ENCODE measurements at regions not wholly inside any gene's neighbourhood (a gene's known extent, or its start where the extent isn't known, plus 50 kb on each side); places are given as distances from the start of the nearest gene placed in this dataset.
A peak's percentile ranks its signal among the peaks of the same experiment; 100 is the strongest.

- no peaks in the 10 kb centered on the region for H3K36me3 ChIP-seq (replicated peaks in 1 of 2; ENCODE audit: control insufficient read depth in 2 of 2, insufficient read depth in 2 of 2, low read length in 2 of 2)
- H2AK5ac ChIP-seq (ENCODE audit: low read depth, low read length): no peak overlapping the region
- no peak overlapping the region for H2BK120ac ChIP-seq (ENCODE audit: low read depth, low read length)
- H3K4me2 ChIP-seq (ENCODE audit: insufficient read depth, low read length, poor library complexity, severe bottlenecking): no peak overlapping the region
- no peak overlapping the region for H3K9ac ChIP-seq (ENCODE audit: low read depth, low read length, poor library complexity)
- no peak overlapping the region for H4K91ac ChIP-seq (ENCODE audit: low read depth, low read length, poor library complexity)
- no peak overlapping the region for H3K14ac ChIP-seq (ENCODE audit: low read length)
- H3K9me3 ChIP-seq (replicated peaks in 1 of 2; ENCODE audit: control insufficient read depth in 2 of 2, insufficient read depth in 1 of 2, low read depth in 1 of 2, low read length in 2 of 2): peaks cover 2 to 3% of the 10 kb centered on the region in 2 donors
- no peak overlapping the region for H3K18ac ChIP-seq (ENCODE audit: low read length)
- no peak overlapping the region for H2BK12ac ChIP-seq (ENCODE audit: low read length)
- no peak overlapping the region for H2BK5ac ChIP-seq (ENCODE audit: low read length)
- DNase-seq (ENCODE audit: low spot score): no peak
- H2AFZ ChIP-seq (ENCODE audit: low read length): no peak overlapping the region
- no peak overlapping the region for H3K23ac ChIP-seq (ENCODE audit: low read depth, low read length, poor library complexity)
- no CpG with 5 or more reads among the region's 4 CpGs for WGBS, 2 donors (ENCODE audit: extremely low coverage in 2 of 2, insufficient read length in 2 of 2, insufficient replicate concordance in 1 of 2)
- no peak overlapping the region for H2BK15ac ChIP-seq (ENCODE audit: low read length)
- no peak overlapping the region for H3K27ac ChIP-seq (replicated peaks; ENCODE audit: low read length)
- H4K8ac ChIP-seq (ENCODE audit: low read depth, low read length): no peak overlapping the region
- H3K27me3 ChIP-seq (ENCODE audit: control insufficient read depth in 3 of 3, insufficient read depth in 3 of 3, low read depth in 1 of 3, low read length in 3 of 3): no peaks in the 10 kb centered on the region
- no peak overlapping the region for H3K4me3 ChIP-seq (ENCODE audit: low read length in 2 of 2)
- no peaks in the 10 kb centered on the region for H3K79me1 ChIP-seq (ENCODE audit: low read depth, low read length)
- peaks cover 6 to 9% of the 10 kb centered on the region in 2 donors for H3K4me1 ChIP-seq (ENCODE audit: control insufficient read depth in 2 of 2, insufficient read depth in 1 of 2, low read depth in 1 of 2, low read length in 2 of 2)
- H3K4ac ChIP-seq (ENCODE audit: low read length): no peak overlapping the region
Measured at GRCh38 chr20:16220826-16221225, 352.4 kb downstream of the KIF16B start.

GRCh38 chr20:16219182-16219581, 354.1 kb downstream of the KIF16B start:
- H3K79me1 ChIP-seq (ENCODE audit: low read depth, low read length): no peaks in the 10 kb centered on the region
- no peak overlapping the region for H3K9ac ChIP-seq (ENCODE audit: low read depth, low read length, poor library complexity)
- no peaks in the 10 kb centered on the region for H3K27me3 ChIP-seq (ENCODE audit: control insufficient read depth in 3 of 3, insufficient read depth in 3 of 3, low read depth in 1 of 3, low read length in 3 of 3)
- peaks cover 7 to 14% of the 10 kb centered on the region in 2 donors for H3K4me1 ChIP-seq (ENCODE audit: control insufficient read depth in 2 of 2, insufficient read depth in 1 of 2, low read depth in 1 of 2, low read length in 2 of 2)
- H2BK5ac ChIP-seq (ENCODE audit: low read length): no peak overlapping the region
- H3K23ac ChIP-seq (ENCODE audit: low read depth, low read length, poor library complexity): no peak overlapping the region
- H4K8ac ChIP-seq (ENCODE audit: low read depth, low read length): no peak overlapping the region
- no peak overlapping the region for H2AK5ac ChIP-seq (ENCODE audit: low read depth, low read length)
- H4K91ac ChIP-seq (ENCODE audit: low read depth, low read length, poor library complexity): no peak overlapping the region
- no peak overlapping the region for H2BK120ac ChIP-seq (ENCODE audit: low read depth, low read length)
- no peaks in the 10 kb centered on the region for H3K36me3 ChIP-seq (replicated peaks in 1 of 2; ENCODE audit: control insufficient read depth in 2 of 2, insufficient read depth in 2 of 2, low read length in 2 of 2)
- no peak for DNase-seq (ENCODE audit: low spot score)
- H3K18ac ChIP-seq (ENCODE audit: low read length): no peak overlapping the region
- no peak overlapping the region for H3K27ac ChIP-seq (replicated peaks; ENCODE audit: low read length)
- H3K4me3 ChIP-seq (ENCODE audit: low read length in 2 of 2): no peak overlapping the region
- H3K9me3 ChIP-seq (replicated peaks in 1 of 2; ENCODE audit: control insufficient read depth in 2 of 2, insufficient read depth in 1 of 2, low read depth in 1 of 2, low read length in 2 of 2): peaks cover 2 to 3% of the 10 kb centered on the region in 2 donors
- H2BK15ac ChIP-seq (ENCODE audit: low read length): no peak overlapping the region
- no peak overlapping the region for H3K4ac ChIP-seq (ENCODE audit: low read length)
- H2AFZ ChIP-seq (ENCODE audit: low read length): no peak overlapping the region
- no peak overlapping the region for H2BK12ac ChIP-seq (ENCODE audit: low read length)
- no peak overlapping the region for H3K14ac ChIP-seq (ENCODE audit: low read length)
- H3K4me2 ChIP-seq (ENCODE audit: insufficient read depth, low read length, poor library complexity, severe bottlenecking): no peak overlapping the region

- Histone ChIP-seq H3K14ac (ENCODE audit: low read length) (no peak overlapping the region), H3K9me3 (replicated peaks in 1 of 2; ENCODE audit: control insufficient read depth in 2 of 2, insufficient read depth in 1 of 2, low read depth in 1 of 2, low read length in 2 of 2) (peaks cover 2 to 3% of the 10 kb centered on the region in 2 donors), H3K4me3 (ENCODE audit: low read length in 2 of 2) (no peak overlapping the region), H3K4me2 (ENCODE audit: insufficient read depth, low read length, poor library complexity, severe bottlenecking) (no peak overlapping the region), H2BK5ac (ENCODE audit: low read length) (no peak overlapping the region), H2AK5ac (ENCODE audit: low read depth, low read length) (no peak overlapping the region), H3K27ac (replicated peaks; ENCODE audit: low read length) (no peak overlapping the region), H2AFZ (ENCODE audit: low read length) (peak overlapping the region; percentile 27), H3K36me3 (replicated peaks in 1 of 2; ENCODE audit: control insufficient read depth in 2 of 2, insufficient read depth in 2 of 2, low read length in 2 of 2) (no peaks in the 10 kb centered on the region), H3K4ac (ENCODE audit: low read length) (no peak overlapping the region), H3K79me1 (ENCODE audit: low read depth, low read length) (no peaks in the 10 kb centered on the region), H2BK120ac (ENCODE audit: low read depth, low read length) (no peak overlapping the region), H3K18ac (ENCODE audit: low read length) (no peak overlapping the region), H3K4me1 (ENCODE audit: control insufficient read depth in 2 of 2, insufficient read depth in 1 of 2, low read depth in 1 of 2, low read length in 2 of 2) (peaks cover 7 to 14% of the 10 kb centered on the region in 2 donors), H3K9ac (ENCODE audit: low read depth, low read length, poor library complexity) (no peak overlapping the region), H2BK15ac (ENCODE audit: low read length) (no peak overlapping the region), H3K27me3 (ENCODE audit: control insufficient read depth in 3 of 3, insufficient read depth in 3 of 3, low read depth in 1 of 3, low read length in 3 of 3) (no peaks in the 10 kb centered on the region), H3K23ac (ENCODE audit: low read depth, low read length, poor library complexity) (no peak overlapping the region), H4K8ac (ENCODE audit: low read depth, low read length) (no peak overlapping the region), H2BK12ac (ENCODE audit: low read length) (no peak overlapping the region), H4K91ac (ENCODE audit: low read depth, low read length, poor library complexity) (no peak overlapping the region)
- no peak for DNase-seq (ENCODE audit: low spot score)
- WGBS, 2 donors (ENCODE audit: extremely low coverage in 2 of 2, insufficient read length in 2 of 2, insufficient replicate concordance in 1 of 2): no CpG with 5 or more reads among the region's 6 CpGs
Measured at GRCh38 chr20:16216914-16217230, 356.4 kb downstream of the KIF16B start.

GRCh38 chr20:16216227-16216913, 356.9 kb downstream of the KIF16B start:
- Histone ChIP-seq H3K27me3 (ENCODE audit: control insufficient read depth in 3 of 3, insufficient read depth in 3 of 3, low read depth in 1 of 3, low read length in 3 of 3) (no peaks in the 10 kb centered on the region), H3K14ac (ENCODE audit: low read length) (no peak overlapping the region), H2BK15ac (ENCODE audit: low read length) (no peak overlapping the region), H4K8ac (ENCODE audit: low read depth, low read length) (no peak overlapping the region), H2AK5ac (ENCODE audit: low read depth, low read length) (no peak overlapping the region), H3K18ac (ENCODE audit: low read length) (no peak overlapping the region), H2BK120ac (ENCODE audit: low read depth, low read length) (no peak overlapping the region), H3K4me3 (ENCODE audit: low read length in 2 of 2) (no peak overlapping the region), H2BK5ac (ENCODE audit: low read length) (no peak overlapping the region), H3K27ac (replicated peaks; ENCODE audit: low read length) (no peak overlapping the region), H3K23ac (ENCODE audit: low read depth, low read length, poor library complexity) (no peak overlapping the region), H2AFZ (ENCODE audit: low read length) (peak overlapping the region; percentile 27), H2BK12ac (ENCODE audit: low read length) (no peak overlapping the region), H3K4me1 (ENCODE audit: control insufficient read depth in 2 of 2, insufficient read depth in 1 of 2, low read depth in 1 of 2, low read length in 2 of 2) (peaks cover 7 to 14% of the 10 kb centered on the region in 2 donors), H3K9me3 (replicated peaks in 1 of 2; ENCODE audit: control insufficient read depth in 2 of 2, insufficient read depth in 1 of 2, low read depth in 1 of 2, low read length in 2 of 2) (peaks cover 2 to 3% of the 10 kb centered on the region in 2 donors), H3K4ac (ENCODE audit: low read length) (no peak overlapping the region), H3K79me1 (ENCODE audit: low read depth, low read length) (no peaks in the 10 kb centered on the region), H3K4me2 (ENCODE audit: insufficient read depth, low read length, poor library complexity, severe bottlenecking) (no peak overlapping the region), H3K9ac (ENCODE audit: low read depth, low read length, poor library complexity) (no peak overlapping the region), H4K91ac (ENCODE audit: low read depth, low read length, poor library complexity) (no peak overlapping the region), H3K36me3 (replicated peaks in 1 of 2; ENCODE audit: control insufficient read depth in 2 of 2, insufficient read depth in 2 of 2, low read length in 2 of 2) (no peaks in the 10 kb centered on the region)
- no CpG with 5 or more reads among the region's 10 CpGs for WGBS, 2 donors (ENCODE audit: extremely low coverage in 2 of 2, insufficient read length in 2 of 2, insufficient replicate concordance in 1 of 2)
- DNase-seq (ENCODE audit: low spot score): no peak
